Esophagus muscularis mucosa (tissue), 3 donors: ENCODE measurements at regions not wholly inside any gene's neighbourhood (a gene's known extent, or its start where the extent isn't known, plus 50 kb on each side); places are given as distances from the start of the nearest gene placed in this dataset.

Experiments
- POLR2A ChIP-seq: fragments of 450-650 bp; IDR thresholded peaks from one replicate; pipeline ENCODE4 v1.6.1; 2017; ENCODE audit warnings: antibody characterized with exemption, moderate library complexity, mild to moderate bottlenecking, low read depth
- POLR2AphosphoS5 ChIP-seq, 2 donors: sonication (generic); formaldehyde crosslinking; IDR thresholded peaks; one replicate each; pipeline ENCODE4 v1.6.1; 2017; ENCODE audit warnings: antibody characterized with exemption in 2 of 2
- TF ChIP-seq, protein P1 (sequence below), 3 experiments: fragments of 200-600 bp in 2 of 3; fragments of 450-650 bp in 1 of 3; sonication (generic) in 2 of 3; IDR thresholded peaks; one replicate each; pipeline ENCODE4 v1.5.1; 2017 to 2019; ENCODE audit warnings: antibody characterized with exemption in 3 of 3, mild to moderate bottlenecking in 2 of 3, moderate library complexity in 1 of 3

DNA sequence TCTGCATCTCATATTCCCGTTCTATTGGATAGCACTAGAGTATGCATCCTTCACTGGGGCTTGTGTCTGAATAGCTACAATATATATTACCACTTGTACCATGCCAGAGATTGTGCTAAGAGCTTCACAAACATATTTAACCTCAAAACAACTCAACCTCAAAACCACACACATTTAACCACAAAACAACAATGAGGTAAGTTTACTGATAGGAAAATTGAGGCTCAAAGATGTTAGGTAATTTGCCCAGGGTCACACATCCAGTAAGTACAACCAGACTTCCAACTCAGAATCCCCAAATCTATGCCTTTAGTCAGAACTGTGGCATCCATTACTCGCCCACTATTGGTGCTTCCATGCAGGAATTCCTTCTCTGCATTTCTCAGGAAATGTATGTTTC lies 220.0 kb downstream of the FAM43A start:
- TF ChIP-seq, protein P1, sequence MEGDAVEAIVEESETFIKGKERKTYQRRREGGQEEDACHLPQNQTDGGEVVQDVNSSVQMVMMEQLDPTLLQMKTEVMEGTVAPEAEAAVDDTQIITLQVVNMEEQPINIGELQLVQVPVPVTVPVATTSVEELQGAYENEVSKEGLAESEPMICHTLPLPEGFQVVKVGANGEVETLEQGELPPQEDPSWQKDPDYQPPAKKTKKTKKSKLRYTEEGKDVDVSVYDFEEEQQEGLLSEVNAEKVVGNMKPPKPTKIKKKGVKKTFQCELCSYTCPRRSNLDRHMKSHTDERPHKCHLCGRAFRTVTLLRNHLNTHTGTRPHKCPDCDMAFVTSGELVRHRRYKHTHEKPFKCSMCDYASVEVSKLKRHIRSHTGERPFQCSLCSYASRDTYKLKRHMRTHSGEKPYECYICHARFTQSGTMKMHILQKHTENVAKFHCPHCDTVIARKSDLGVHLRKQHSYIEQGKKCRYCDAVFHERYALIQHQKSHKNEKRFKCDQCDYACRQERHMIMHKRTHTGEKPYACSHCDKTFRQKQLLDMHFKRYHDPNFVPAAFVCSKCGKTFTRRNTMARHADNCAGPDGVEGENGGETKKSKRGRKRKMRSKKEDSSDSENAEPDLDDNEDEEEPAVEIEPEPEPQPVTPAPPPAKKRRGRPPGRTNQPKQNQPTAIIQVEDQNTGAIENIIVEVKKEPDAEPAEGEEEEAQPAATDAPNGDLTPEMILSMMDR (IDR thresholded peaks at IDR 0.05) = no peak
- TF ChIP-seq POLR2A (no peak), POLR2AphosphoS5 (IDR thresholded peaks at IDR 0.05) (no peak)
